A673 (cell line): ENCODE measurements at regions not wholly inside any gene's neighbourhood (a gene's known extent, or its start where the extent isn't known, plus 50 kb on each side); places are given as distances from the start of the nearest gene placed in this dataset.

Experiments used
- BruUV-seq: library from RNA; stranded (reverse); fragments of 400-500 nt; replicated peaks from 2 replicates; lab custom pipeline; 2021; lab: Mats Ljungman, UMichigan
- CTCF ChIA-PET: fragments of 300-600 bp; sonication (Branson Sonifier 250); formaldehyde crosslinking; loops from one replicate; lab custom pipeline; 2022; ENCODE audit warnings: antibody characterized with exemption; lab: Charles Lee
- POLR2A ChIA-PET: fragments of 300-600 bp; sonication (Branson Sonifier 250); formaldehyde crosslinking; loops from one replicate; lab custom pipeline; 2022; ENCODE audit warnings: antibody characterized with exemption; ENCODE audit not compliant: low non-redundant PET; lab: Charles Lee
- DNase-seq: peaks from one replicate; pipeline ENCODE4 v3.0.0-alpha.2; 2015; ENCODE audit warnings: low spot score
- H3K27ac ChIP-seq: fragments of 200-600 bp; sonication (generic); 2 replicates; pipeline ENCODE4 v1.5.1; 2016; ENCODE audit warnings: mixed run types, low read depth, mild to moderate bottlenecking, mixed read lengths, antibody characterized with exemption, low read length; ENCODE audit not compliant: poor library complexity, severe bottlenecking
- H3K27me3 ChIP-seq: fragments of 200-600 bp; sonication (generic); replicated peaks from 2 replicates; pipeline ENCODE4 v1.6.1; 2017; ENCODE audit warnings: mixed run types, low read depth, mild to moderate bottlenecking, mixed read lengths, antibody characterized with exemption, low read length; ENCODE audit not compliant: insufficient read depth, poor library complexity
- H3K36me3 ChIP-seq: fragments of 200-600 bp; sonication (generic); 2 replicates; pipeline ENCODE4 v1.6.1; 2016; ENCODE audit warnings: mixed run types, mild to moderate bottlenecking, mixed read lengths, antibody characterized with exemption, low read length; ENCODE audit not compliant: insufficient read depth, poor library complexity, severe bottlenecking
- H3K4me1 ChIP-seq: fragments of 200-600 bp; sonication (generic); 2 replicates; pipeline ENCODE4 v1.6.1; 2017; ENCODE audit warnings: mixed run types, mild to moderate bottlenecking, mixed read lengths, antibody characterized with exemption, low read length; ENCODE audit not compliant: insufficient read depth, poor library complexity, severe bottlenecking
- H3K4me3 ChIP-seq: fragments of 200-600 bp; sonication (generic); 2 replicates; pipeline ENCODE4 v1.5.1; 2016; ENCODE audit warnings: low read depth, mixed run types, mild to moderate bottlenecking, mixed read lengths, low read length; ENCODE audit not compliant: poor library complexity, severe bottlenecking
- H3K9me3 ChIP-seq: fragments of 200-600 bp; sonication (generic); 2 replicates; pipeline ENCODE4 v1.6.1; 2016; ENCODE audit warnings: mixed run types, low read depth, mild to moderate bottlenecking, mixed read lengths, antibody characterized with exemption, low read length; ENCODE audit not compliant: poor library complexity, severe bottlenecking
- CTCF ChIP-seq: fragments of 300-800, 200-600 bp; sonication (generic); conservative IDR thresholded peaks from 2 replicates; pipeline ENCODE4 v1.5.1; 2017; ENCODE audit warnings: low read depth, mild to moderate bottlenecking, antibody characterized with exemption, low read length, moderate library complexity, mixed read lengths
- EZH2 ChIP-seq: fragments of 200-600 bp; sonication (generic); IDR thresholded peaks from 2 replicates; pipeline ENCODE4 v1.6.1; 2017; ENCODE audit warnings: borderline replicate concordance, low read depth, mild to moderate bottlenecking, mixed read lengths, antibody characterized with exemption, low read length; ENCODE audit not compliant: poor library complexity, severe bottlenecking
- intact Hi-C: fragments of 100-400 bp; cut with micrococcal nuclease; formaldehyde crosslinking; loops from one replicate; pipeline ENCODE4 v1.10.0; 2022; ENCODE audit not compliant: unreplicated experiment

- no peaks in the 10 kb centered on the region for H3K27me3 ChIP-seq
- BruUV-seq: no TSS peak
- H3K4me3 ChIP-seq: no peak overlapping the region
- CTCF ChIA-PET: no interaction called here
- POLR2A ChIA-PET: no interaction called here
- H3K9me3 ChIP-seq: no peaks in the 10 kb centered on the region
- H3K27ac ChIP-seq: no peak overlapping the region
- TF ChIP-seq EZH2 (no peak), CTCF (no peak)
- H3K36me3 ChIP-seq: no peaks in the 10 kb centered on the region
- no peaks in the 10 kb centered on the region for H3K4me1 ChIP-seq
- intact Hi-C loops: no loop called here
- DNase-seq: no peak
These were observed 218.4 kb downstream of the GATA3 start for GRCh38 chr10:8272794-8273425.

GRCh38 chr10:8273749-8274148, 219.3 kb downstream of the GATA3 start:
- intact Hi-C loops: no loop called here
- BruUV-seq: no TSS peak
- H3K4me3 ChIP-seq: no peak overlapping the region
- H3K27ac ChIP-seq: no peak overlapping the region
- no peak for TF ChIP-seq CTCF
- H3K4me1 ChIP-seq: no peaks in the 10 kb centered on the region
- no peaks in the 10 kb centered on the region for H3K9me3 ChIP-seq
- H3K36me3 ChIP-seq: no peaks in the 10 kb centered on the region
- no peaks in the 10 kb centered on the region for H3K27me3 ChIP-seq
- DNase-seq: no peak
- ChIA-PET POLR2A (no interaction called here), CTCF (no interaction called here)

GRCh38 chr10:8275911-8276310, 221.4 kb downstream of the GATA3 start:
- Histone ChIP-seq H3K27ac (no peak overlapping the region), H3K36me3 (no peaks in the 10 kb centered on the region), H3K4me1 (no peaks in the 10 kb centered on the region), H3K4me3 (no peak overlapping the region), H3K27me3 (no peaks in the 10 kb centered on the region), H3K9me3 (no peaks in the 10 kb centered on the region)
- intact Hi-C loops: no loop called here
- no peak for DNase-seq
- CTCF ChIA-PET: no interaction called here
- BruUV-seq: no TSS peak
- POLR2A ChIA-PET: no interaction called here
- TF ChIP-seq EZH2: no peak
- no peak for TF ChIP-seq CTCF
